Limb (tissue), 2 donors: ENCODE measurements at regions not wholly inside any gene's neighbourhood (a gene's known extent, or its start where the extent isn't known, plus 50 kb on each side); places are given as distances from the start of the nearest gene placed in this dataset.

ENCODE experiments used
- DNase-seq, 2 donors: peaks; one replicate each; pipeline ENCODE4 v3.0.0-alpha.2; 2016; ENCODE audit errors: extremely low spot score in 2 of 2

DNA sequence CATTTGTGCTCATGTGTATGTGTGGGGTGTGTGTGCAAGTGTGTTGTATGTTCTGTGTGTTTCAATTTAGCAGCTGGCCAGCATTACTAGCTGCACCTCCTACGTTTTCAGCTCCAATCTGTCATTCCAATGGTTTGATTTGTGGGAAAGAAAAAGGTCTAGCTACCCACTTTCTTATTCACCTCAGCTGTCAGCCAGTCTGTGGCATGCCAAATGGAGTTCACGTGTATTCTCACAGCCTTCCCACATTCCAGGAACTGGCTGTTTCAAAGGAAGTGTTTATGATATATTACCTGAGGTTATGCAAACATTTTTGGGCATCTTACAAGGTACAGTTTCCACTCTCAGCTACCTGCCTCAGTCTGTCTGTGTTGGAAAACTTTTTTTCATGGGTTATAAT, 220.2 kb upstream of the CPNE8 start:
- no peak for DNase-seq

DNA sequence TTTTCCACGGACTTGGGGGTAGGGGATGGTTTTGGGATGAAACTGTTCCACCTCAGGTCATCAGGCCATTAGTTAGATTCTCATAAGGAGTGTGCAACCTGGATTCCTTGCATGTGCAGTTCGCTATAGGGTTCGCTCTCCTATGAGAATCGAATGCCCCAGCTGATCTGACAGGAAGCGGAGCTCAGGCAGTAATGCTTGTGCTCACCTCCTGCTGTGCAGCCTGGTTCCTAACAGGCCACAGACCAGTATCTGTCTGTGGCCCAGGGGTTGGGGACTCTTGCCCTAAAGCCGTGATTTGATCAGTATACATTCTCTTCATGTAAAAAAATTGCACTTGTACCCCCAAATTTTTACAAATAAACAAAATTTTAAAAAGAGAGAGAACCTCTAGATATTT, 219.4 kb upstream of the CPNE8 start:
- DNase-seq, result no peak

DNA sequence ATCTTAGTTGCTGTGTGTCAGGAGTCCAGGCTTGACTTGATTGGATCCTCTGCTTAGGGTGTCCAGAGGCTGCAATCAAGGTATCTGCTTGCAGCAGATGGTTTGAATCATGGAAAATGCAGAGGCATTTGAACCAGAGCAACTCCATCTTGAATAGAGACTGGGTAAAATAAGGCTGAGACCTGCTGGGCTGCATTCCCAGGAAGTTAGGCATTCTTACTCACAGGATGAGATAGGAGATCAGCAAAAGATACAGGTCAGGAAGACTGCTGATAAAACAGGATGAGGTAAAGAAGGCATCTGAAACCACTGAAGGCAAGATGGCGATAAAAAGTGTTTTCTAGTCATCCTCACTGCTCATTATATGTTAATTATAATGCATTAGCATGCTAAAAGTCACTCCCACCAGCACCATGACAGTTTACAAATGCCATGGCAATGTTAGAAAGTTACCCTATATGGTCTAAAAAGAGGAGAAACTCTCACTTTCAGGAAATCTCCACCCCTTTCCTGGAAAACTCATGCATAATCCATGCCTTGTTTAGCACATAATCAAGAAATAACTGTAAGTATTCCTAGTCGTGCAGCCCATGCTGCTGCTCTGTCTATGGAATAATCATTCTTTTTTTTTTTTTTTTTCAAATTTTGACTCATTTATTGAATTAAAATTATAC, 218.3 kb upstream of the CPNE8 start:
- DNase-seq, result no peak

DNA sequence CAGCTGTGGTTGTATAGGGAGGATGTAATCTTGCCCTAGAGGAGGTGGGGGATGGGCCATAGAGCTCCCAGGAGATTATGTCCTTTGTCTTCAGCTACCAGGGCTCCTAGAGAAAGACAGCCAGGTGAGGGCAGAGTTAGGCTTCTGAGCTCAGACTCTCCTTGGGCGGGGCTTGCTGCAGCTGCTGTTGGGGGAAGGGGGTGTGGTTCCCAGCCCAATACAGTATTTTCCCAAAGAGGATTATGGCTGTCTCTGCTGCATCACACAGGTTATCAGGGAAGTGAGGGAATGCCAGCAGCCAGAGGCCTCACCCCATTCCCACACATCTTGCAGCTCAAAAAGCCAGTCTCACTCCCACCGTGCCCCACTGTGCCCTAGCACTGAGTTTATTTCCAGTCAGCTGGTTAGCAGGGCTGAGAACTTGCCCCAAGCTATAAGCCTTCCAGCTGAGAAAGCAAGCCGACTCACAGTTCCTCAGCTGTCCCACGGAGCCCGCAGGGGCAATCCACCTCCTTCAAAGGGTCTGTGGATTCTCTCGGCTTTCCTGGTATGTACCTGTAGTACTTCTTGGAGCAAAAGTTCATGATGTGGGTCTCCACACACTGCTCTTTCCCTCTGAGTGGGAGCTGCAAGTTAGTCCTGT, 217.3 kb upstream of the CPNE8 start:
- DNase-seq, result no peak

DNA sequence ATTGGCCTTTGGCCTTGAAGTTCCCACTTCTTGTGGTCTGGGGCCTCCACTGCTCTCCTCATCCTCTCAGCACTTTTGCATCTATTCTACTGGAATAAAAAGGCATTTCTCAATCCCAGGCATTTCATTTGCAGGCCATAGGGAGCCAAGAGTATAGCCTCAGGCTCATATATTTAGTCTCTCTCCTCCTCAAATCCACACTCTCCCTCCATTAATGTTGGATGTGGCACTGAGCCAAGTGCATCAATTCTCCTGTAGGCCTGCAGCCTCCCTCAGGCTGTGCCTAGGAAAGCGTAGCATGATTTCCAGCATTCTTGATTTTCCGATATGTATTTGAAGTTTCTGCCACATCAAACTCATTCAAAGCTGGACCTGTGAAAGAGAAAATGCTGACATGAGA, 211.5 kb upstream of the CPNE8 start:
- DNase-seq, result no peak

DNA sequence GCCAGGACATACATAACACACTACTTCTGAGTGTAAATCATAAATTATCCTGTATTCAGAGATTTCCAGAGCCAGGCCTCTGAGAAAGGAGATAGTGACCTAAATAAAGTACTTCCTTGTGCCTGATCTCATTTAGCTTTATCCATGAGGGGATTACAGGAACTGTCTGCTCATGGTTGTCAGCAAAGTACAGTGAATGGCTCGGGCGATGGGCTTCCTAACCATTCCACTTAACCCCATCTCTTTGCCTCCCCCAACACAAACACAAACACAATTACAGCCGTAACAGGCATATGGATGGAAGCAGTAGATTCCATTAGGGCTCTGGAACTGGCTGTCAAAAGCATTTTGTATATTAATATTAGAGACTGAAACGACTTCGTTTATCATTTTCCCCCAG, 206.7 kb upstream of the CPNE8 start:
- DNase-seq, result no peak

DNA sequence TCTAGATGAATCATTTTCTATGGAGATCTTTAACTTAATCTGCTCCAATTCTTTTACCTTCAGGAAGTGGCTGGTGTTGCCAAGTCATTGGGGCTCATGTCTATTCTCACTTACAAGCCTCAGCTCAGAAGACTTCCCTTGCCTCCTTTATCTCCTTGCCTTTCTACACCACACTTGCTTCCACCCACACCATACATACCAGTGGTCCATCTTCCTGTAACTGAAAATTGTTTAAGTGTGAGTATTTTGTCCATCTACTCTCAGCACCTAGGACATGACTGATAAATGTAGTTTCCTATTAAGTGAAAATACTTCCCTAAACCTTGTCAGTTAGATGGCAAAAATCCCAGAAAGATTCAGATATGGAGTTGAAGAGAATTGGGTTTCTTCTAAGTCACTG, 199.7 kb upstream of the CPNE8 start:
- no peak for DNase-seq

DNA sequence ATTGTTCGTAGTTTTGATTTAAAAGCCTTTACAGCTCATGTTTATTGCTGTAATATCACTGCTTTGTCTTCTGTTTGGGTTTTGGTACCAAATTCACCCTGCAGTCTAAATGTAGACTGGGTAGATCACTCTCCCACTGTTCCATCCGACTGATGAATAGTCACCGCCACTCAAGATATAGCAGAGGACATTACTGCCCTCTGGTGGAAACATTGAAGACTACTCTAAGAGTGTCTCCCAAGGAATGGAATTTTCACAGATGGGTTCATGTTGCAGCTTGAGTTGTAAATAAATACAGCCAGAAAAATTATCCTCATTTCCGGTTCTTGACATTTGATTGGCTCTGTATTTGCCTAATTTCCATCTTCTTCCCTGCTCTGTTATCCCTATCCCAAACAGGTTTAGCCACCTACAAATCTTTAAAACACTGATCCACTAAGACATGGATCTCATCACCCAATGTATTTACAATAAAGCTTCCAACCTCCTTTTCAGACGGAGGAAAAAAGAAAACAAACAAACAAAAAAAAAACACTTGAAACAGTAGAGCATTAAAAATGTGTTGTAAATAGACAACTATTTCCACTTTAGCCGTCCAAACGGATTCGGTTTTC, 198.3 kb upstream of the CPNE8 start:
- DNase-seq, result peak in 1 of 2 donors; percentile 73

DNA sequence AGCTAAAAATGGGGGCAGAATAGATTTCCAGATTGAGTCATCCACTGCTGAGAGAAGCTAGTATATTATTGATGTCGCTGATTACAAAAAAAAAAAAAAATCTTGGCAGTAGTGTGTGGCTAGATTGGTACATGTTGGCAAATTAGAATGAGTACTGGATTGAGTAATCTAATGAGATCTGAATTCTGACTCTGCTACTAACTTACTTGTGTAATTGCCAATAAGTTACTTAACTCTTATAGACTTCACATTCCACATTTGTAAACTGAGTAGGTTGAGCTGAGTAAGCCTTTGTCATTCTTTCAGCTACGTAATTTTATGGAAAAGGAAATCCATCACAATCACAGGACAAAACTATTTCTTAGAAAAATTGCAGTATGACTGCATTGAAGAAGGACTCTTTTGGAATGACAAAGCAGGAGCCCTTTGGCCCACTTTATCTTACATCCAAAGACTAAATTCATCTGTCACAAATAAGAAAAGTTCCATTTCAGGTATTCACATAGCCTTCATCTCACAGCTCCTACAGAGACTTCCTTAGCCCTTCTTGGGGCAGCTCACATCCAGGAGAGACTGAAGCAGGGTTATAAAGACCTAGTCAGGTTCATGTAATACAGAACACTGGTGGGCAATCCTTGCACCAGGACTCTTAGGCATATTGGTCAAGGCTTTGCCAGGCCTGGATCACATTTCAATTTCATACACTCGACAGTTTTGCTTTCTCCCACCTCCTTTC, 197.3 kb upstream of the CPNE8 start:
- no peak for DNase-seq

DNA sequence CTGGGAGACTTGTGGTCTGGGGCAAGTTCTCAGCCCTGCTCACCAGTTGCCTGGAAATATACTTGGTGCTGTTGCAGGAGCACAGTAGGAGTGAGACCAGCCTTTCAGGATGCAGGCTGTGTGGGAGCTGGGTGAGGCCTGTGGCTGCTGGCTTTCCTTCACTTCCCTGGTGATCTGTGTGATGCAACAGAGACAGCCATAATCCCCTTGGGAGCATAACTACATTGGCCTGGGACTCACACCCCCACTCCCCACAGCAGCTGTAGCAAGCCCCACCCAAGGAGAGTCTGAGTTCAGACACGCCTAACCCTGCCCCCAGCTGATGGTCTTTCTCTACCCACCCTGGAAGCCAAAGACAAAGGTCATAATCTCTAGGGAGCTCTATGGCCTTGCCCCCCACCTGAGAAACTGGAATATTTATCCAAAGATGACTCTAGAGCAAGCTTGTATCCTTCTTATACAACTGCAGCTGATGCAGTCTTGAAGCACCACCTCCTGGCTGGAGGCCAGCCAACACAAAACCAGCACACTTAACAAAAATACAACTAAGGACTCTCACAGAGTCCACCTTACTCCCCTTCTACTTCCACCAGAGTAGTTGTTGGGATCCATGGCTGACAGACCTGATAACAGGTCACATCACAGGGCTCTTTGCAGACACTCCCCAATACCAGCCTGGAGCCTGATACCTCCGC, 190.4 kb upstream of the CPNE8 start:
- no peak for DNase-seq

DNA sequence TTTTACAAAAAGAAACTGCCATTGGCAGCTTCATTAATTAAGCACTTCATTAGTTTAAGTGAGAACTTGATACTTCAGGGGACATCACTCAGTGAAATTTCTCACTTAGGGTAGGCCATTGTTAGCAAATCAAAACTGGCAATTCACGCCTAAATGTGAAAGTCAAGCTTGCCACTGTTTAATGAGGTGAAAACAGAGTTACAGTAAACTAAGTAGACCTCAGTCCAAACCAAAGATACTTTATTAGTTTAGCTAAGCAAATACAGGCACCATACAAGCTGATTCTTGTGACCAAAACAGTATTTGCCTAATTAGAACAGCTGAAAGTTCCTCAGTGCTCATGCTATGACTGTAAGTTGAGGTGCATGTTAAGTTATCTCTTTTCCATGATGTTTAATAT, 176.5 kb upstream of the CPNE8 start:
- no peak for DNase-seq

DNA sequence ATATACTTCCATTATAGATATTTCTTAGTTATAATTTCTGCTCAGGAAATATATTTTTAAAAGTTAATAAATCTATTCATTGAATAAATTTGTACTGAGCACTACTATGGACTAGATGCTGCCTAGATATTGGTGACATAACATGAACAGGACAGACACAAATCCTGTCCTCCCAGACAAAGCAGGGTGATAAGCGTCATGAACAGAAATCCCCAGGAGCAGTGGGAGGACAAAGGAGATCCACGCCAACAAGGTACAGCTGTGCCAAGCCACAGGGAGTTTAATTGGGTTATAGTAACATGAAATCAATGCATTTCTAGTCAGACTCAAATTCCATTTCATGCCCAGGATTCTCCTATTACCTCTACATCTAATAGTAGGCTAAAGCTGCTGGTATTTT, 171.8 kb upstream of the CPNE8 start:
- no peak for DNase-seq

DNA sequence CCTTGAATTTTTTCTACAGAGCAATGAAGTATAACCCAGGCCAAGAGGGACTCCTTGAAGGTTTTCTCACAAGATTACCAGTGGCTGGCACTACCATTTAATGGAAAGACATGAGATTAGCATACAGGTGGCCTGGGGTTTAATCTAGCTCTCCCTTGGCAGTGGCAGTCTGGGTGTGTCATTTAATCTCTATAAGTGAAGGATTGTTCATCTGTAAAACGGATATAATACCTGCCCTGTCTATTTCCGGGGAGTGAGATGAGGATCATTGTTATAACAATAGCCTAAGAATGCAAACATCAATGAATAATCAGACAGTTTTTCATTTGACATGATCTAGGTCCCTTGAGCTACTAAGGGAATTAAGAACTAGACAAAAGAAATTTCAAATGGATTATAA, 168.7 kb upstream of the CPNE8 start:
- DNase-seq, result no peak

DNA sequence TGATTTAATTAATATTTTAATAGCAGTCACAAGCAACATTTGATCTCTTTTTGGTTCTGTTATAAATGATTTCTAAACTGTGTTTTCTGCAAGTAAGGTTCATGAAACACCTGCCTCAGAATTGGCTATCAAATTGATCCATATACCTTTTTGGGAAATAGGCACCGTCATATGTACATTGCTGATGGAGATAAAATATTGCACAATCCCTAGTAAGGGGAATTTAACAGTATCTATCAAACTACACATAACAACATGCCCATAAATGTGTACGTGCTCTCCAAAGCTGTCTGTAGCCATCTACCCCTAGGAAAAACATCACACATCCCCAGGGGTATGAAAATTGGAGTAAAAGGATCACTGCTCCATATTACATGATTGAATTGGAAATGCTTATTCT, 167.3 kb upstream of the CPNE8 start:
- DNase-seq, result no peak

DNA sequence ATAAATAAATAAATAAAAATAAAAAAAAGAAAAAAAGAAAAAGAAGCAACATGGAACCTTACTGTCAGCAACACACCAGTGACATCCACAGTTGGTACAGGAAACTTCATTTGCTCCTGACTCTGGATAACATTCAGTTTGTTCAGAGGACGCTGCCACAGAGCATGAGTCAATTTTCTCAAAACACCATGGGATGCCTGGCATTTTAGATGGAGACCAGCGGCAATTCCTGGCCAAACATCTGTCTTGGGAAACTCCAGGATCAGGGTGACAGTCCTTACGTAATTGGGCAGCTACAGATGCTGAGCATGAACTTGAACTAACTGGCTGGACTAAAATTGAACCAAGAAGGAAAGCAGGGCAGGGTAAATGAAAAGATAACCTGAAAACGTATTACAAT, 166.2 kb upstream of the CPNE8 start:
- no peak for DNase-seq

DNA sequence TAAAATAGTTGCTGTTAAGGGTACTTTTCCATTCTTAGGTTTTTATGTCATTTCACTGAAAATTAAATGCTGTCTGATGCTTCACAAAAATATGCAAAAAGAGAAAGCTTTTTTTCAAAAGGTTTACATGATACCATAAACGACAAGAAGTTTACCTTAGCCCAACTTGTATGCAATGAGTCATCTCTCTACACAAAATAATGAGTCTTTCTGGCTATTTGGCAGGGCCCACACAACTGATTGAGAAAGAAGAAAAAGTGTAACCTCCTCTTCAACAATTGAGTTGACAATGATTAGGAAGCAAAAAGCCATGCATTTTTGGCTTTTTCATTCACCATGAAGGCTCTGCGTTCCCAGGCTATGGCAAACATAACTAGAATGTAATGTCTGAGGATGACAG, 165.4 kb upstream of the CPNE8 start:
- DNase-seq, result no peak

DNA sequence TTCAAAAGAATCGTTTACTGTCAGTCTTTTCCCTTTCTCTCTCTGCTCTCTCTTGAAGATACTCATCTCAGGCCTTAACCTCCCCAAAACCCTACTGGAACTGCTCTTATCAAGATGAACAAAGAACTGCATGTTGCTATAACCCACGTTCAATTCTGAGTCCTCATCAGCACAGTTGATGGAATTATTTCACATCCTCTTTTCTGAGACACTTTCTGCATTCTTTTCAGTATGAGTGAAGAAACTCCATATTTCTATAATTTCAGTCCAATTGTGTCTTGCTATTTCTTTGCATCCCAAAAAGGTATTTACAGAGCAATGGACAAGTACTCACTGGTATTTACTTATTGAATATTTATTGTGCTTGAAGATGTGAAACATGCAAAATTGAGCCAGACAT, 160.1 kb upstream of the CPNE8 start:
- DNase-seq, result no peak

DNA sequence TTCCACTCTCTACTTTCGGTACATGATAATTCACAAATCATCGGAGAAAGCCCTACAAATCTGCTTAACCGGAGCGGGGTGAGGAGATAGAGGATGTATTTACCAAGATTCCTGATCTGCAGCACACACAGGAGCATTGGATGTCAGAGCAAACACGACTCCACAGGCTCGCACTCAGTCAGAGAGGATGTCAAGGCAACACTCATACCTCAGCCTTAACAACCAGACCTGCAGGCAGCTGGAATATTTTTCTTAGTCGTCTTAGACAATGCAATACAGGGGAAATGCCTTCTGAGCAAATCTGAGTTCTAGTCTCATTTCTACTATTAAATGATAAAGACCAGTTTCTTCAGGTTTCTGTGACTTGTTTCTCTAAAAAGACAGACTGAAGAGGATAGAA, 159.3 kb upstream of the CPNE8 start:
- DNase-seq, result no peak

DNA sequence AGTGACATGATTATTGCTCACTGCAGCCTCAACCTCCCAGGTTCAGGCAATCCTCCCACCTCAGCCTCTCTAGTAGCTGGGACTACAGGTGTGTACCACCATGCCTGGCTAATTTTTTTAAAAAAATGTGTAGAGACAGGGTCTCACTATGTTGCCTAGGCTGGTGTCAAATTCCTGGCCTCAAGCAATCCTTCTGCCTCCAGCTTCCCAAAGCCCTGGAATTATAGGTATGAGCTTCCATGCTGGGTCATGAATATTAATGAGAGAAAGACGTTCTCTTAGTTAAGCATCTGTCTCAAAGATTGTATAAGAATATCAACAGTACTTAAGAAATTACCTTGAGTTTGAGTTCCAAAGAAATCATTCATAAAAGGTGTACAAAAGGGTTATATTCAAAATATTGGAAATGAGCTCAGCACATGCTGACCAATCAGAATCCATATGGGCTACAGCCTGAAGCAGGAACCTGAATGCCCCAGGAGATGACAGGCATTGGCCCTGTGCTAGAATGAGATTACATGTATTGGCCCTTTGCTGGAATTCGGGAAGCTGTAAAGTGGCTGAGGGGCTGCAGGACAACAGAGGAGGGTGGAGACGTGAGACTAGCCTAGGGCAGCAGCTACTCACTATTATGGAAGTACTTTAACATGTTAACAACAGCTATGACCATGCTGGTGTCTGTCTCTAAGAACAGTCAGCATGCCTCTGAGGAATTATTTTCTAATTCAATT, 157.0 kb upstream of the CPNE8 start:
- DNase-seq, result no peak

DNA sequence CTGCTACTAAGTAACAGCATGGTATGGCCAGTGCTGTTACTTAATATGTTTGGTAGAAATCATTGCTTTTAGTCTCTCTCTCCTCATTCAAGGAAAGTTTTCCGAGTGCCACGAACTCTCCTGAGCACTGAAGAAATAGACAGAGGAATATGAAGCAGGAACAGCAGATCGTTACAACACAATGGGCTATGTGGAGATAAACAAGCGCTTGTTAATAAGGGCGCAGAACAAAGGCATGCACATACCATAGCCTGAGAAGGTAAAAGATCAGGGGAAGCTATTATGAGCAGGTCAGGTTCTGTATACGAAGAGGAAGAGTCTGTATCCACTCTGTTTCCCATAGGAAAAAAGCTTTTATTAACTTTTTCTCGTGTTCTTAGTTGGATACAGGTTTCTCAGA, 156.2 kb upstream of the CPNE8 start:
- DNase-seq, result no peak

DNA sequence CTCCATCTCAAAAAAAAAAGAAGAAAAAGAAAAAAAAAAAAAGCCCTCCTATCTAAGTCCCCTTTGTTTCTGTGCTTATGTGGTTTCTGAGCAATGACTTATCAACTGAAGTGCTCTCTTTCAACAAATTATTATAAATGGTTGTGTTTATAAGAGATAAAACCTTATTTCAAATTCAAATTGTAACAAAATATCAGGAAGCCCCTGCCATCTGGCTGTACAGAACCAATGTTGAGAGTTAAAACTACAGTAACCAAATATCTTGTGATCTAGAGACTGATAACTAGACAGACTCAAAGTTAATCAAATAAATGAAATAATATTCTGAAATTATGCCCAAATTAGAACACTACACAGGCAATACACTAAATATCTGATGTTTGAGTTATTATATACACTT, 143.0 kb upstream of the CPNE8 start:
- DNase-seq, result no peak
